NOMO-1 treated with dmso at 0.1 percent for 144 hours (cell line): ENCODE measurements at regions not wholly inside any gene's neighbourhood (a gene's known extent, or its start where the extent isn't known, plus 50 kb on each side); places are given as distances from the start of the nearest gene placed in this dataset.
"Not testable (repeated sequence)": the region's sequence is repeated elsewhere in the genome, so short reads cannot be mapped to it uniquely, and the experiment has no call there.

Experiments used
- DNase-seq: peaks from one replicate; lab custom pipeline; 2025; ENCODE audit not compliant: unreplicated experiment; lab: John Stamatoyannopoulos, UW

- peak; percentile 5 for DNase-seq
Observed at GRCh38 chr6:134619077-134619476, 301.2 kb upstream of the SGK1 start.

- DNase-seq, result no peak
Observed at GRCh38 chr6:134614606-134615485, 296.9 kb upstream of the SGK1 start.

- DNase-seq, result not testable (repeated sequence)
Observed at GRCh38 chr6:134612128-134612527, 294.2 kb upstream of the SGK1 start.

GRCh38 chr6:134610411-134610810 lies 292.5 kb upstream of the SGK1 start:
- DNase-seq, result no peak

- DNase-seq, result no peak
Observed at GRCh38 chr6:134609716-134610261, 291.9 kb upstream of the SGK1 start.

- DNase-seq, result no peak
Observed at GRCh38 chr6:134607411-134607810, 289.5 kb upstream of the SGK1 start.

- DNase-seq, result no peak
Observed at GRCh38 chr6:134605034-134605433, 287.1 kb upstream of the SGK1 start.

- DNase-seq, result no peak
Observed at GRCh38 chr6:134604014-134604676, 286.2 kb upstream of the SGK1 start.

- no peak for DNase-seq
Observed at GRCh38 chr6:134603561-134603960, 285.6 kb upstream of the SGK1 start.

GRCh38 chr6:134602123-134602522 lies 284.2 kb upstream of the SGK1 start:
- no peak for DNase-seq

- DNase-seq, result no peak
Observed at GRCh38 chr6:134600671-134601070, 282.8 kb upstream of the SGK1 start.

GRCh38 chr6:134599079-134599478 lies 281.2 kb upstream of the SGK1 start:
- DNase-seq, result no peak

GRCh38 chr6:134596191-134596590 lies 278.3 kb upstream of the SGK1 start:
- DNase-seq, result no peak

GRCh38 chr6:134594881-134595280 lies 277.0 kb upstream of the SGK1 start:
- no peak for DNase-seq

GRCh38 chr6:134593887-134594286 lies 276.0 kb upstream of the SGK1 start:
- DNase-seq, result no peak

- DNase-seq, result no peak
Observed at GRCh38 chr6:134593442-134593841, 275.5 kb upstream of the SGK1 start.

GRCh38 chr6:134593024-134593423 lies 275.1 kb upstream of the SGK1 start:
- DNase-seq, result no peak

GRCh38 chr6:134590449-134590848 lies 272.5 kb upstream of the SGK1 start:
- DNase-seq, result no peak

- DNase-seq, result no peak
Observed at GRCh38 chr6:134590004-134590403, 272.1 kb upstream of the SGK1 start.

GRCh38 chr6:134589512-134589911 lies 271.6 kb upstream of the SGK1 start:
- no peak for DNase-seq

- DNase-seq, result no peak
Observed at GRCh38 chr6:134588267-134588666, 270.4 kb upstream of the SGK1 start.

GRCh38 chr6:134585517-134585873 lies 267.6 kb upstream of the SGK1 start:
- no peak for DNase-seq
